Colonic mucosa (tissue), 4 donors: ENCODE measurements at regions not wholly inside any gene's neighbourhood (a gene's known extent, or its start where the extent isn't known, plus 50 kb on each side); places are given as distances from the start of the nearest gene placed in this dataset.

Experiments
- DNase-seq: peaks from one replicate; pipeline ENCODE4 v3.0.0-alpha.2; 2020
- H3K27ac ChIP-seq: fragments of 200-600 bp; one replicate; pipeline ENCODE4 v1.8.0; 2021
- H3K27me3 ChIP-seq: fragments of 200-600 bp; one replicate; pipeline ENCODE4 v1.8.0; 2021
- H3K36me3 ChIP-seq: fragments of 200-600 bp; one replicate; pipeline ENCODE4 v1.8.0; 2021
- H3K4me1 ChIP-seq: fragments of 200-600 bp; one replicate; pipeline ENCODE4 v1.8.0; 2021; ENCODE audit warnings: mild to moderate bottlenecking
- H3K4me3 ChIP-seq: fragments of 200-600 bp; one replicate; pipeline ENCODE4 v1.8.0; 2021
- H3K9ac ChIP-seq, 2 donors: one replicate each; pipeline ENCODE4 v1.7.0; 2013; ENCODE audit warnings: control low read depth in 2 of 2, low read depth in 2 of 2, low read length in 2 of 2
- H3K9me3 ChIP-seq: fragments of 200-600 bp; one replicate; pipeline ENCODE4 v1.8.0; 2021
- intact Hi-C: fragments of 100-400 bp; cut with DNase I; formaldehyde crosslinking; loops from one replicate; pipeline ENCODE4 v1.14.1; 2022
- TF ChIP-seq, protein P1 (sequence below): fragments of 200-600 bp; IDR thresholded peaks from one replicate; pipeline ENCODE4 v1.8.0; 2022; ENCODE audit warnings: antibody characterized with exemption, mild to moderate bottlenecking
- donor health status: healthy.
- donor health status: DM: no; HTN: no; CAD: no.
- donor health status: DM: no; HTN: no; CAD: no.

DNA sequence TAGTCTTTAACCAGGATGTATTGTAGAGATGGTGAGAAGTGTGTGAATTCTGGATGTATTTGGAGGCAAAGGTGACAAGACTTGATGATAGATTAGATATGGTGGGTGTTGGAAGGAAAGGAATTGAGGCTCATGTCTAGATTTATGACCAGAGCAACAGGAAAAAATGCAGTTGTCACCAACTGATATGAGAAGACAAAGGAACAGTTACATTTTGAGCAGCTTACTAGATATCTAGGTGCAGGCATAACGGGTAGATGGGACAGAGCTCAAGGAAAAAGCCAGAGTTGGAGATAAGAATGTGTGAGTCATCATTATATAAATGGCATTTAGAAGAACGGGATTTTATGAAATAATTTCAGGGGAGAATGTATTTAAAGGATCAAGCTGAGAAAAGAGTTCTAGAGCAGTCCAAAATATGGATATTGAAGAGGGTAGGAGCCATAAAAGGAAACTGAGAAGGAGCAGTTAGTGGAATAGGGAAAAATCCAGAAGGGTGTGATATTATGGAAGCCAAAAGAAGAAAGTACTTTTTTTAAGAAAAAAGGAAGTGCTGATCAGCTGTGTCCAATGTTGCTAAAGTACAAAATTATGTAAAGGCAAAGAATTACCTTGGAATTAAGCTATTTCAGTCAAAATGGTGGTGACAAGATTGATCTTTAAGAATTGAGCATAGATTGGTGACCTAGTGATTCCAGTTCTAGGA is 262.5 kb downstream of the CGGBP1 start:
- TF ChIP-seq, protein P1, sequence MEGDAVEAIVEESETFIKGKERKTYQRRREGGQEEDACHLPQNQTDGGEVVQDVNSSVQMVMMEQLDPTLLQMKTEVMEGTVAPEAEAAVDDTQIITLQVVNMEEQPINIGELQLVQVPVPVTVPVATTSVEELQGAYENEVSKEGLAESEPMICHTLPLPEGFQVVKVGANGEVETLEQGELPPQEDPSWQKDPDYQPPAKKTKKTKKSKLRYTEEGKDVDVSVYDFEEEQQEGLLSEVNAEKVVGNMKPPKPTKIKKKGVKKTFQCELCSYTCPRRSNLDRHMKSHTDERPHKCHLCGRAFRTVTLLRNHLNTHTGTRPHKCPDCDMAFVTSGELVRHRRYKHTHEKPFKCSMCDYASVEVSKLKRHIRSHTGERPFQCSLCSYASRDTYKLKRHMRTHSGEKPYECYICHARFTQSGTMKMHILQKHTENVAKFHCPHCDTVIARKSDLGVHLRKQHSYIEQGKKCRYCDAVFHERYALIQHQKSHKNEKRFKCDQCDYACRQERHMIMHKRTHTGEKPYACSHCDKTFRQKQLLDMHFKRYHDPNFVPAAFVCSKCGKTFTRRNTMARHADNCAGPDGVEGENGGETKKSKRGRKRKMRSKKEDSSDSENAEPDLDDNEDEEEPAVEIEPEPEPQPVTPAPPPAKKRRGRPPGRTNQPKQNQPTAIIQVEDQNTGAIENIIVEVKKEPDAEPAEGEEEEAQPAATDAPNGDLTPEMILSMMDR: no peak
- no peak overlapping the region for H3K27ac ChIP-seq
- no peak overlapping the region for H3K4me3 ChIP-seq
- H3K27me3 ChIP-seq: peaks cover 14% of the 10 kb centered on the region
- no peaks in the 10 kb centered on the region for H3K4me1 ChIP-seq
- no peaks in the 10 kb centered on the region for H3K9me3 ChIP-seq
- H3K36me3 ChIP-seq: no peaks in the 10 kb centered on the region
- no peak overlapping the region for H3K9ac ChIP-seq
- intact Hi-C loops: no loop called here
- no peak for DNase-seq

DNA sequence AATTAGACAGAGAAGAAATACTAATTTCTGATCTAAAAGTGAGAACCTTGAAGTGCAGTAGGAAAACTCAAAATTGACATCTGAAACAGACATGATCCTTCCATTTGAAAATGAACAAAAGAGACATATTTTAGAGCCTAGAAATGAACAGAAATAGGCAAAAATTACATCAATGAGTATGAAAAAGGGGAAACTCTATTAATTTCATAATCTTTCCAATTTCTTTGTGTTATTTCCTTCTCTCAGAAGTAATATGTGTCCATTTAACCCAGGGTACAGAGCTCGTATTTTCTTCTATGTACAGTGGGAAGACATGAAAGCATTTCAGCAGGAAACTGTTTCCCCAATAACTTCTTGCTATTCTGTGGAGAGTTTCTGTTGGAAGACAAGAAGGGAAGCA is 263.1 kb downstream of the CGGBP1 start:
- DNase-seq: no peak
- no peak overlapping the region for H3K9ac ChIP-seq
- H3K4me3 ChIP-seq: no peak overlapping the region
- H3K9me3 ChIP-seq: no peaks in the 10 kb centered on the region
- H3K27me3 ChIP-seq: peaks cover 14% of the 10 kb centered on the region
- intact Hi-C loops: no loop called here
- H3K4me1 ChIP-seq: no peaks in the 10 kb centered on the region
- no peaks in the 10 kb centered on the region for H3K36me3 ChIP-seq
- TF ChIP-seq, protein P1: no peak
- no peak overlapping the region for H3K27ac ChIP-seq

DNA sequence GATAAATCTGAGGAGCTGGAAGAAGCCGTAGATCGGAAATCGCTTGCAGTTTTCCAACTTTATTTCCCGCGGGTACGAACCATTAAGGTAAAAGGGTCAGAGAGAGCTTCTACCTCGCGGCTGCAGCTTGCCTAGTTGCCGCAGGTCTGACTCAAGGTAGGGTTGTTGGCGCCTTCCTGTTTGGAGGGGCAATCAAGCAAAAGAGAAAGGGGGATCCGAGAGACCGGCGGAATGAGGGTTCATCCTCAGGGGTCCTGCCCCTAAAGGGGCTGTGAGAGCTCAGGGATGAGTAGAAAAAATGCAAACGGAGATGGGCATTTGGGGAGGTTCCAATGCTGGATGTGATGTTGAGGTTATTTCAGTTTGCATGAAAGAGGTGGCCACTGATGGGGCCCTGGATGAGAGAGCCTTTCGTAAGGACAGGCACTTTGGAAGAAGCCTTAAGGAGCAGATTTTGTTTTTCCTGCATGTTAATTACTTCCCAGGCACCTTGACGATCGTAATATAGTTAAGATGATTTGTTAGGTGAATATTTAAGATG is 265.4 kb downstream of the CGGBP1 start:
- H3K27me3 ChIP-seq: peaks cover 14% of the 10 kb centered on the region

DNA sequence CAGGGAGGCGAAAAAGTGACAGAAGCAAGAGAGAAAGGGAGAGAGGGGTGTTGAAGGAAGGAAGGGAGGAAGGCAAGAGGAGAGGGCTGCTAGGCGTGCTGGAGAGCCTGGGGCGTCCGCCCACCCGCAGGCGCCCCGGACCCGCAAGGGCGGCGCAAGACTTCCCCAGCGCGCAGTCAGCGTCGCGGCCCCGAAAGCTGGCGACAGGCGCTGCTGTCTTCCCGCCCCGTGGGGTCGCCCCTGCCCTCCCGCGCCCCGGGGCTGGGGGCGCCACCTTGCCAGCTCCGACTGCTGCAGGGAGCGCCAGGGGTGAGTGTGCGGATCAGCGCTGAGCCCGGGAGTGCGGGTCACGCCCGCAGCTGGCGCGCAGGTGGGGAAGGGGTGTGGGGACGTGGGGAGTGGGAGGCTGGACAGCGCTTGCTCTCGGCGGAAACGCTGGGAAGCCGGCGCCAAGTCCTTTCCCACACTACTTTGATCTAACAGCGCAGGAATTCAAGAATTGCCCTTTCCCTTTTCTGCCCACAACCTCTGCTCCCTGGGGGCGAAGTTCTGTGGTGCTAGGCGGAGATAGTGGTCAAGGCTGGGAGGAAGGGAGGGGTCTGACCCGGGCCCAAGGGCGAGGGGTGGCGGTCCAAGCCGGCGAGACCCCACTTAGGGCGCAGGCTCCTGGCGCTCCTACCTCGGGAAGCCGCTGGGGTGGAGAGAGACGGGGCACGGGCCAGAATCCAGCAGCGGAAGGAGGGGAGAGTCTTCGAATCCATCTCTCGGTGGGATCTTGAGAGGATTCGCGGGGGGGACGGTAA is 266.1 kb downstream of the CGGBP1 start, which contains the start of gene HTR1F:
TSS of gene HTR1F (plus strand) at position 173 of the 803 bp plus-strand sequence.
- Histone ChIP-seq H3K27me3 (peaks cover 14% of the 10 kb centered on the region), H3K36me3 (no peaks in the 10 kb centered on the region), H3K4me1 (no peaks in the 10 kb centered on the region), H3K9me3 (no peaks in the 10 kb centered on the region), H3K27ac (no peak within 1 kb of the TSS), H3K4me3 (peak within 1 kb of the TSS; percentile 22), H3K9ac (peak within 1 kb of the TSS in 1 of 2 donors; percentile 1)
- intact Hi-C loops: no loop called here
- TF ChIP-seq, protein P1: no peak
- no peak for DNase-seq

More for the DNA sequence above, 265.4 kb downstream of the CGGBP1 start:
- DNase-seq: no peak
- Histone ChIP-seq H3K4me3 (peak overlapping the region; percentile 22), H3K27ac (no peak overlapping the region), H3K9ac (no peak overlapping the region), H3K9me3 (no peaks in the 10 kb centered on the region), H3K4me1 (no peaks in the 10 kb centered on the region), H3K36me3 (no peaks in the 10 kb centered on the region)
- intact Hi-C loops: no loop called here
- TF ChIP-seq, protein P1: no peak

DNA sequence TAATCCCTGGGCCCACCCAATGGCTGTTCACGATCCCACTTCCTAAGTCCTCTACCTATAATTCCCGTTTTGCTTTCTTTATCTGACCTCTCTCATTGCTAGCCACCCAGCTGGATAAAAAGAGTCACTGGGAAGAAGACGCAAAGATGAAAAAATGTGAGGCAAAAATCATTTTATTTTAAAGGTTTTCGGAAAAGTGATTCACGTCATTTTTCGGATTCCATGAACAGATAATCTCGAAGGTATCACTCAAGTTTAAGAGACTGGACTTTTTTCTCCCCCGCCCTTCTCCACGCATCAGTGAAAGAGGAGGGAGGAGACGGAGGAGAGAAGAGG is 266.6 kb downstream of the CGGBP1 start:
- Histone ChIP-seq H3K36me3 (no peaks in the 10 kb centered on the region), H3K27ac (no peak overlapping the region), H3K9me3 (no peaks in the 10 kb centered on the region), H3K27me3 (peaks cover 14% of the 10 kb centered on the region), H3K4me1 (no peaks in the 10 kb centered on the region), H3K9ac (no peak overlapping the region), H3K4me3 (peak overlapping the region; percentile 22)
- no peak for DNase-seq
- intact Hi-C loops: no loop called here
- TF ChIP-seq, protein P1: no peak
